Lower lobe of right lung (tissue), 2 donors: ENCODE measurements at regions not wholly inside any gene's neighbourhood (a gene's known extent, or its start where the extent isn't known, plus 50 kb on each side); places are given as distances from the start of the nearest gene placed in this dataset.

Experiments used
- ATAC-seq, 2 donors: fragments of 200-7000 bp; cut with Tn5 transposase; one replicate each; pipeline ENCODE4 v1.9.1; 2020 to 2022; ENCODE audit warnings: mild to moderate bottlenecking in 2 of 2, moderate library complexity in 2 of 2
- DNase-seq: peaks from one replicate; pipeline ENCODE4 v3.0.0-alpha.2; 2020
- H3K27ac ChIP-seq: fragments of 200-600 bp; one replicate; pipeline ENCODE4 v1.8.0; 2022
- H3K27me3 ChIP-seq: fragments of 200-600 bp; one replicate; pipeline ENCODE4 v1.8.0; 2022; ENCODE audit warnings: low read depth
- H3K36me3 ChIP-seq: fragments of 200-600 bp; one replicate; pipeline ENCODE4 v1.8.0; 2022; ENCODE audit warnings: mild to moderate bottlenecking
- H3K4me1 ChIP-seq: fragments of 200-600 bp; one replicate; pipeline ENCODE4 v1.8.0; 2022
- H3K4me3 ChIP-seq: fragments of 200-600 bp; one replicate; pipeline ENCODE4 v1.8.0; 2022; ENCODE audit warnings: mild to moderate bottlenecking
- H3K9me3 ChIP-seq: fragments of 200-600 bp; one replicate; pipeline ENCODE4 v1.8.0; 2022
- CTCF ChIP-seq: fragments of 200-600 bp; IDR thresholded peaks from one replicate; pipeline ENCODE4 v1.8.0; 2022; ENCODE audit warnings: antibody characterized with exemption, mild to moderate bottlenecking
- intact Hi-C: fragments of 100-400 bp; cut with DNase I; formaldehyde crosslinking; loops from one replicate; pipeline ENCODE4 v1.11.0; 2022
- donor health status: DM: no; HTN: yes; CAD: no; lungs with severe emphysema.

- Histone ChIP-seq H3K27ac (no peak overlapping the region), H3K4me3 (no peak overlapping the region), H3K9me3 (no peaks in the 10 kb centered on the region), H3K27me3 (peaks cover 23% of the 10 kb centered on the region), H3K36me3 (no peaks in the 10 kb centered on the region), H3K4me1 (no peaks in the 10 kb centered on the region)
- ATAC-seq (no peak), DNase-seq (no peak)
- TF ChIP-seq CTCF = no peak
- intact Hi-C loops = no loop called here
Measured at GRCh38 chr6:170207586-170208181, 83.2 kb downstream of the DLL1 start.

- Histone ChIP-seq H3K27ac (no peak overlapping the region), H3K36me3 (no peaks in the 10 kb centered on the region), H3K4me3 (no peak overlapping the region), H3K27me3 (peaks cover 23% of the 10 kb centered on the region), H3K9me3 (no peaks in the 10 kb centered on the region), H3K4me1 (no peaks in the 10 kb centered on the region)
- no peak for TF ChIP-seq CTCF
- intact Hi-C loops = no loop called here
- DNase-seq (no peak), ATAC-seq (no peak)
Measured at GRCh38 chr6:170206851-170207431, 83.9 kb downstream of the DLL1 start.

- no peak for TF ChIP-seq CTCF
- Histone ChIP-seq H3K36me3 (no peaks in the 10 kb centered on the region), H3K27me3 (peaks cover 22% of the 10 kb centered on the region), H3K4me1 (no peaks in the 10 kb centered on the region), H3K9me3 (no peaks in the 10 kb centered on the region), H3K27ac (no peak overlapping the region), H3K4me3 (no peak overlapping the region)
- intact Hi-C loops = no loop called here
- DNase-seq (no peak), ATAC-seq (peak in 1 of 2 donors; percentile 14)
Measured at GRCh38 chr6:170206317-170206621, 84.6 kb downstream of the DLL1 start.

- intact Hi-C loops = no loop called here
- no peak for DNase-seq
- Histone ChIP-seq H3K27ac (no peak overlapping the region), H3K27me3 (peaks cover 16% of the 10 kb centered on the region), H3K9me3 (no peaks in the 10 kb centered on the region), H3K4me1 (no peaks in the 10 kb centered on the region), H3K36me3 (no peaks in the 10 kb centered on the region), H3K4me3 (no peak overlapping the region)
- ATAC-seq = no peak
- TF ChIP-seq CTCF = no peak
Measured at GRCh38 chr6:170205534-170206316, 85.2 kb downstream of the DLL1 start.

- ATAC-seq = no peak
- intact Hi-C loops = no loop called here
- DNase-seq = no peak
- Histone ChIP-seq H3K27me3 (peaks cover 13% of the 10 kb centered on the region), H3K36me3 (no peaks in the 10 kb centered on the region), H3K4me1 (no peaks in the 10 kb centered on the region), H3K27ac (no peak overlapping the region), H3K4me3 (no peak overlapping the region), H3K9me3 (no peaks in the 10 kb centered on the region)
- no peak for TF ChIP-seq CTCF
Measured at GRCh38 chr6:170205126-170205525, 85.8 kb downstream of the DLL1 start.
